HG02884 (cell line): ENCODE measurements at regions not wholly inside any gene's neighbourhood (a gene's known extent, or its start where the extent isn't known, plus 50 kb on each side); places are given as distances from the start of the nearest gene placed in this dataset.

Source experiments
- ATAC-seq: cut with Tn5 transposase; IDR thresholded peaks from one replicate; pipeline ENCODE4 v1.9.1; 2021; ENCODE audit warnings: mild to moderate bottlenecking, moderate library complexity; ENCODE audit not compliant: unreplicated experiment

DNA sequence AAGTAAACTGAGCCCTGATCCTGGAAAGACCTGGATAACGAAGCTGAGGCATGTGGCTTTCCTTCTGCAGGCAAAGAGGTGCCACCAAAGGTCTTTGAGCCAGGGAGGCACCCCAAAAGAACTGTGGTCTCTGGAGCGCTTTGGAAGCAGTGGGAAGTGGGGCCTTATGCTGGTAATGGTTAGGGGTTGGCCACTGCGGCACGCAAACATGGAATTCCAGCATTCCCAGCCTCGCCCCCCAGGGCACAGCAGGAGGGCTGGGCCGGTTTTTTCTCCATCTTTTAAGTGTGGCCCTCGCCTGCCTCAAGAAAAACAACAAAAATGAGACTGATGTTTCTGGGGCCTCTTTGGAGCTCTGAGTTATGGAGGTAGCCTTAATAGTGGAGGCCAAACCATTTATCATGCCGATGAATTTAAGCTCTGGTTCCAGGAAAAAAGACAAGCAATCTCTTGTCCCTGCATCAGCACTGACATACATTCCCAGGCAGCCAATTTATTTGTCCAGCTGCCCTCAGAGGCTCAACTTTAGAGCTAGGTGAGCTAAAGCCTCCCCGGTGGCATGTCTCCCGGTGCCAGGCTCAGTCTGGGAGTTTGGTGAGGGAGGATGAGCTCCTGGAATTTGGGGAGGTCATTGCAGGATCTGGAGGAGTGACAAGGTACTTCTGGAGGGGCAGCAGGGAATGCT is 109.0 kb downstream of the TLE3 start:
- ATAC-seq, result no peak

DNA sequence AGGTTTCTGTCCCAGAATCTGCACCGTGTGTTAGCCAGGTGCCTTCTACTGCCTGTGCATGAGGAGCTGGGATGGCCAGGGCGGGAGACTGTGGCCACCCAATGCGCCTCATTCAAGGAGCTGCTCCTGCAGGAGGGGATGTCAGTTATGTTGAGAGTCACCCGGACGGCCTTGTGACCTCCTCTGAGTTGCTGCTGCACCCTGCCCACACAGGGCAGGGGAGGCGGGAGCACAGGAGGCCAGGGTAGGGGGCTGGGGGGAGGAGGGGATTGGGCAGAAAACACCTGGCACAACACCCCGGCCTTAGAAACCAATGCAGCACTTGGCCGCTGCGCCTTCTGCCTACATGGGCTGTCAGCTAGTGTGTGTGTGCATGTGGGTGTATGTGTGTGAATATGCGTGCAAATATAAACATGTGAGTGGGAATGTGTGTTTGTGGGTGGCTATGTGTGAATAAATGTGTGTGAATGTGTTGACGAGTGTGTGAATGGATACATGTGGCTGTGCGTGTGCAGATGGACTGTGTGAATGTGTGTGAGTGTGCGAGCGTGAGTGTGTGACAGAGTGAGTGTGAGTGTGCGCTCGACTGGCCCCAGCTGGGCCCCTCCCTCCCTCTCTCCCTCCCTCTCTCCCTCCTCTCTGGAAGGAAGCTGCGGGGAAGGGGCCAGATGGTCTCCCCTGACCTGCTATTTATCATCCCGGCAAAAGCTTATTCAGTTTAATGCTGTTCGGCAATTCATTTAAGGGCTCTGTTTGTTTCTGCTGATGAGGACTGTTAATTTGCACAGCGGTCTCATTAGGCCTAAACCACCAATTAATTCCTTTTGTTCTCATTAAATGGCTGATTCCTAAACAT is 106.9 kb downstream of the TLE3 start:
- no peak for ATAC-seq

DNA sequence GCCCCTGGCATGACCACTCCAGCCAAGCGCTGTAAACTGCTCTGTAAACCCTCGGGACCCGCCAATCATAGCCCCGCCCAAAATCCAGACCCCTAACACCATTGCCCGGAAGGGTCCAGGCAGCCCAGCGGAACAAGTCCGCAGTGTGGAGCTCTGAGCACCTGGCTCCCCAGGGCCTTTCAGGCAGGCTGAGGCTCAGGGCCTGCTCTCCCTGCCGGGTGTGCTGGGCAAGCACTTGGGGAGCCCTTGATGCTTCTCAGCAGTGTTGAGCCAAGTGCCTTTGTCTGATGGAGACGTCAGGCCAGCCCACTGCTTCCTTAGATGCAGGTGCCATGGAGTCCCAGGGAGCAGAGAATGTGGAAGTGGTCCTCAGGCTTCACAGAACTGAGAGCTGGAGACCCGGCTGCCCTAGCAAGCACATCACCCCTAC is 106.2 kb downstream of the TLE3 start:
- no peak for ATAC-seq

DNA sequence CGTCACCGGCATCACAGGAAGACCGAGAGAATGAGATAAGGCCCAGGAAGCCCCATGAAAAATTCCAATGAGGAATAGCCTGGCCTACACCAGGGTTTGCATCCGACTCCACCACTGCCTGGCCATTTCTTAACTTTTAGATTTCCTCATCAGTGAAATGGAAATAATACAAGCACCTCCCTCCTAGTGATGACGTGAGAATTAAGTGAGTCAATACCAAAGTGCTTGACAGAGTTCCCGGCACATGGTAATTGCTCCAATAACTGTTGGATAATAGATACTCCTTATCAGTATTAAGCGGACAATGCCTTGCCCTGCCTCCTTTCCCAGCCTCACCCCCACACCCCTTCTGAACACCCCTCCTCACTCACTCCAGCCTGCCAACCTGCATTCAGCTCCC is 105.4 kb downstream of the TLE3 start:
- ATAC-seq, result no peak

DNA sequence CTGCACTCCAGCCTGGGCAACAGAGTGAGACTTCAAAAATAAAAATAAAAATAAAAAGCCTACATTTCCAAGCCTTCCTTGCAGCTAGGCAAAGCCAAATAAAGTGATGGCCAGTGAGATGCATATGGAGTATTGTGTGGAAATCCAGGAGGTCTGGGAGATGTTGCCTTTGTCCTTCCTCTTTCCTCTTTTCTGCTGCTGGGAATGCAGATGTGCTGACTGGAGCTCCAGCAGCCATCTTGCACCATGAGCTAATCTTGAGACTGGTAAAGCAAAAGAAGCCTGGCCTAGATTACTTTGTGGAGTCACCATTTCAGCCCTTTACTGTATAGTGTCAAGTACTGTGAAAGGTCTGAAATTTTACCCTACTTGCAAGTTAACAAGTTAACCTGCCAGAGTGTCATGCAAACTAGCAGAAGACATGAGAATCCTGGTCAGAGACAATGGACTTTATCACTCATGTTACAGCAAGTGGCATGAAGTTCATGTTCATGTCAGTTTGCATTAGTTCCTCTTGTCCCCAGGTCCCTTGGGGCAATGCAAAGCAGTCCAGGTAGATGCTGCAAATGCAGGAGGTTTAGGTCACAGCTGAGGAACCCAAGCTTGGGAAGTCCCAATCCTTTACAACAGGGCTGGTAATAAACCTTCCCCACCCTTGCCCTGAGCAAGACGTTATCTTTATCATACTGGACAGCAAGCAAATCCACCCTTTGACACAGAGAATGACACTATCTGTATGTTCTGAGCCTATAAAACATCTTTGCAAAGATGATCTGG is 103.1 kb downstream of the TLE3 start:
- ATAC-seq, result no peak

DNA sequence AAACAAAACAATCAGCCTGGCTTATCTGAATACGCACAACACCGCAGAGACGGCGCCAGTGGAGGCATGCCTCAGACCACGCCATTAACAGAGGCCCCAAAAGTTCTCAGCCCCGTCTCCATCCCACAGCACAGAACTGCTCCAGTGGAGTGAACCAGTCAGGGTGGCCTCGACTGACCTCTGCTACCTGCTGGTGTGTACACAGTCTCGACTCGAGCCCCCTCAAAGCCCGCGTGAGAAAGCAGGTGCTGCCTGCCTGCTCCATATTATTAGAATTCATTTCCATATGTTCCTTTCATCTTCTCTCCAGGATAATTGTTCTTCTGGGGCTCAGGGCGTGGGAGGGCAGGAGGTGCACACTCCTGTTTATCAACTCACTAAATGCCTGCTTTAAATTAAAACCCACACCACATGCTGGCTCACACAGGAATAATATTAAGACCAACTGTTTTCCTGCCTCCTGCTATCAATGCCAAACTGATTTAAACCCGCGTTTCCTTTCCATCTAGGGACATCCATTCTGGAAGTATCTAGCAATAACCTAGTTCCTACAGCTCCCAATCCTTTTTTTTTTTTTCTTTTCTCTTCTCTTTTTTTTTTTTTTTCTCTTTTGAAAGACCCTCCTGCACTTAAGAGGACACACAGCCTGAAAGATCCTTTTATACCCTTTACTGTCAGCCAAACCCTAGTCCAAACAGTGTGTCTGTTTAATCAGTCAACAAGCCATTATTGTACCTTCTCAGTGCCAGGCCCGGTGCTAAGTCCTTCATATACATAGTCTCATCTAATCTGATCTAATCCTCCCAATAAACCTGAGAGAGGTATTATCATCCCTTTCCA is 101.2 kb downstream of the TLE3 start:
- no peak for ATAC-seq

DNA sequence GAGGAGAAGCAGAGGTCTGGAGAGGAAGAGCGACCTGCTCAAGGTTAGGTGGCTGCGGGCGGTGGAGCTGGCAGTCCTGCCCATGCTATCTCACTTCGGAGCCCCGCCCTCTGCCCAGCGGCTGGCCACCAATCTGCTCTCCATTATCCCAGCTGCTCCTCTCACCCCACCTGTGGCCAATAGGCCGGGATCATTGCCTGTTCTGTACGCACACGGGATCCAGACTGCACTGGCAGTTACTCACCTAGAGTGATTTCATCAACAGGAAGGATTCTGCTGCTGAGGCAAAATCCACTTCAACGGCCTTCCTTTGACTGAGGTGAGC is 100.6 kb downstream of the TLE3 start:
- no peak for ATAC-seq
